ENCODE measurements at regions not wholly inside any gene's neighbourhood (a gene's known extent, or its start where the extent isn't known, plus 50 kb on each side); places are given as distances from the start of the nearest gene placed in this dataset.
A peak's percentile ranks its signal among the peaks of the same experiment; 100 is the strongest.

GRCh38 chr14:30204431-30204980 lies 276.9 kb upstream of the PRKD1 start:
- DNase-seq (ENCODE audit: low read depth in 2 of 2), result no peak
- no peak for TF ChIP-seq CTCF (IDR thresholded peaks at IDR 0.05; ENCODE audit: low read depth, low read length)

GRCh38 chr14:30209136-30209535 lies 281.5 kb upstream of the PRKD1 start:
- no peak for DNase-seq (ENCODE audit: low read depth in 2 of 2)
- TF ChIP-seq CTCF (IDR thresholded peaks at IDR 0.05; ENCODE audit: low read depth, low read length), result no peak
- no peak overlapping the region for H3K4me3 ChIP-seq (replicated peaks in 1 of 2; ENCODE audit: low read depth in 2 of 2, low read length in 2 of 2)

More at GRCh38 chr14:30204431-30204980, 276.9 kb upstream of the PRKD1 start:
- no peak overlapping the region for H3K4me3 ChIP-seq (replicated peaks in 1 of 2; ENCODE audit: low read depth in 2 of 2, low read length in 2 of 2)

GRCh38 chr14:30210630-30211029 lies 283.0 kb upstream of the PRKD1 start:
- TF ChIP-seq CTCF (IDR thresholded peaks at IDR 0.05; ENCODE audit: low read depth, low read length), result no peak
- no peak overlapping the region for H3K4me3 ChIP-seq (replicated peaks in 1 of 2; ENCODE audit: low read depth in 2 of 2, low read length in 2 of 2)
- peak in 1 of 2 donors; percentile 57 for DNase-seq (ENCODE audit: low read depth in 2 of 2)

- peak; percentile 55 to 68 for DNase-seq (ENCODE audit: low read depth in 2 of 2)
Observed at GRCh38 chr14:30211326-30211725, 283.7 kb upstream of the PRKD1 start.

GRCh38 chr14:30214014-30214413 lies 286.4 kb upstream of the PRKD1 start:
- H3K4me3 ChIP-seq (replicated peaks in 1 of 2; ENCODE audit: low read depth in 2 of 2, low read length in 2 of 2), result no peak overlapping the region
- no peak for TF ChIP-seq CTCF (IDR thresholded peaks at IDR 0.05; ENCODE audit: low read depth, low read length)
- peak; percentile 39 to 73 for DNase-seq (ENCODE audit: low read depth in 2 of 2)

More at GRCh38 chr14:30211326-30211725, 283.7 kb upstream of the PRKD1 start:
- H3K4me3 ChIP-seq (replicated peaks in 1 of 2; ENCODE audit: low read depth in 2 of 2, low read length in 2 of 2), result no peak overlapping the region
- TF ChIP-seq CTCF (IDR thresholded peaks at IDR 0.05; ENCODE audit: low read depth, low read length), result no peak

GRCh38 chr14:30214461-30215090 lies 286.9 kb upstream of the PRKD1 start:
- DNase-seq (ENCODE audit: low read depth in 2 of 2), result peak; percentile 88 to 91

More at GRCh38 chr14:30214461-30215090, 286.9 kb upstream of the PRKD1 start:
- peak; percentile 59 for TF ChIP-seq CTCF (IDR thresholded peaks at IDR 0.05; ENCODE audit: low read depth, low read length)
- no peak overlapping the region for H3K4me3 ChIP-seq (replicated peaks in 1 of 2; ENCODE audit: low read depth in 2 of 2, low read length in 2 of 2)

All from cardiac fibroblast (primary cell).